GM21717 (cell line): ENCODE measurements at regions not wholly inside any gene's neighbourhood (a gene's known extent, or its start where the extent isn't known, plus 50 kb on each side); places are given as distances from the start of the nearest gene placed in this dataset.
"Not testable (repeated sequence)": the region's sequence is repeated elsewhere in the genome, so short reads cannot be mapped to it uniquely, and the experiment has no call there.

Experiments
- ATAC-seq: cut with Tn5 transposase; IDR thresholded peaks from one replicate; pipeline ENCODE4 v1.9.1; 2021; ENCODE audit warnings: mild to moderate bottlenecking, moderate library complexity; ENCODE audit not compliant: unreplicated experiment

DNA sequence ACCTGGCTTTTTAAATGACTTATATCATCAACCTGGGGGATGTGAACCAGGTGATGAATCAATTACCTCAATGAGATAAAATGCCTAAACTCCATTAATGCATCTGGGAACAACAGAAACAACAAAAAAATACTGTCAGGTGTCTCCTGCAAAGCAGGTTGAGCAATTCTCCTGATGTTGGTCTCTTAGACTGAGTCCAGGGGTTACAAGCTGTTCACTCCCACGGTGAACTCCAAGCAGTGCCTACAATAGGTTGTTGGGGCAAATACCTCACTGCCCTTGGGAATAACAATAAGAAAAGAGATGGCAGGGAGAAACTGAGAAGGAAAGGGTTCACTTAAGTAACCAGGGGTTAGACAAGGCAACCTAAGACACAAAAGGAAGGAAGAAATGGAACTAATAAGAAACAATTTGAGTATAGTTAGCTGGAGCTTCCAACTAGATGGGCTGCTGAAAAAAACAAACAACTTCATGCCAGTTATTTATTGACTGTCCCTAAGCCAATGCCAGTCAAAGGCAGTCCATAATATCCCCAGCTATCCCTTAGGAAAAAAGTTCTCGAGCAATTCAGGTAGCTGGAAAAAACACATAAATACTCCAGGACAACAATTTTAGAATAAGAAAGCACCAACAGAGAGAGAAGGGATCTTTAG, 97.6 kb upstream of the MAGI3 start:
- ATAC-seq, result no peak

DNA sequence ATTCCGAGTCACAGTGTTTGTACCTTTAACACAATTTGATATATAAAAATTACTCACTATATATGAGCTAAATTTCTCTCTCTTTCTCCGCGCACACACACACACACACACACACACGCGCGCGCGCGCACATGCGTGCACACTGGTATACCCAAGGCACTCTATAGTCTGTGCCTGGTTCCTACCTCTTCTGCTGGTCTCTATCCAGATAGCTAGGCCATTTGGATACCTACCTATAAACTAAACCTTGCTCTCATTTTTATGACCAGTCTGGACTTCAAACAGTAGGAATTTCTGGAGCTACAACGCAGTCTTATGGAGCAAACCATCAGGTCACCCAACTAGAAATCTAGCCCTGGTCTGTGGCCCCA, 97.1 kb upstream of the MAGI3 start:
- ATAC-seq, result no peak

DNA sequence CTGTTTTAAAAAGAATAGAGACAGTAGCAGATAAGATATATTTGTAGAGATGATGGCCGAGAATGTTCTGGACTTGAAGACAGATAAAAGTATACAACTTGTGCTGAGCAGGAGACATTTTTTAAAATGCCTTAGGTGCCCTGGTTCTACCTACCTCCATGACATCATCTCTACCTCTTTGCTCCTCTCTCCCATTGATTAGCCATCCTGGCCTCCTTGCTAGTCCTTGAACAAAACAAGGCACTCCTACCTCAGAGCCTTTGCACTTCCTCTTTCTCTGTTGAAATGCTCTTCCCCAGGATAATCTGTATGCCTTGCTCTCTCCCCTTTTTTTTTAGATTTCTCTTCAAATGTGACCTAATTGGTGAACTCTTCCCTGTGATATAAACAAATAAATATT, 92.6 kb upstream of the MAGI3 start:
- ATAC-seq, result no peak

DNA sequence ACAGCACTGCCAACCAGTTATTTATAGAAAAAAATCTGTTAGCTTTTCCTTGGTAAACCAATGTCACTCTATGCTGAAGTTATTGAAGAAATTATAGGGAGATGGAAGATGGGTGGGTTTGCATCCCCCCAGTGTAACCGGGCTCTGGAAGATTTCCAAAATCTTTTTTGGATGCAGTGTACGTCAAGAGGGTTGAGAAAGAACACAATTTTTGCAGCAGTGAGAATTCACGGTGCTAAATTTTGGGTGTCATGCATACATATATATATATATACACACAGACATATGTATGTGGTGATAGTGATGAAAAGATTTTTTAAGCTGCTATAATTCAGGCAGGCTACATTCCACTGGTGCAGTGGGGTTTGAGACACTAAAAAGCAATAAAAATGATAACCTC, 91.4 kb upstream of the MAGI3 start:
- ATAC-seq, result no peak

- no peak for ATAC-seq
Observed at GRCh38 chr1:113302636-113303035, 87.7 kb upstream of the MAGI3 start.

GRCh38 chr1:113303267-113303666, 87.0 kb upstream of the MAGI3 start:
- ATAC-seq, result no peak

GRCh38 chr1:113305029-113305428, 85.3 kb upstream of the MAGI3 start:
- not testable (repeated sequence) for ATAC-seq

- ATAC-seq, result no peak
Observed at GRCh38 chr1:113307771-113308445, 82.4 kb upstream of the MAGI3 start.

GRCh38 chr1:113312651-113313050, 77.7 kb upstream of the MAGI3 start:
- ATAC-seq, result not testable (repeated sequence)

GRCh38 chr1:113314600-113314999, 75.7 kb upstream of the MAGI3 start:
- no peak for ATAC-seq

DNA sequence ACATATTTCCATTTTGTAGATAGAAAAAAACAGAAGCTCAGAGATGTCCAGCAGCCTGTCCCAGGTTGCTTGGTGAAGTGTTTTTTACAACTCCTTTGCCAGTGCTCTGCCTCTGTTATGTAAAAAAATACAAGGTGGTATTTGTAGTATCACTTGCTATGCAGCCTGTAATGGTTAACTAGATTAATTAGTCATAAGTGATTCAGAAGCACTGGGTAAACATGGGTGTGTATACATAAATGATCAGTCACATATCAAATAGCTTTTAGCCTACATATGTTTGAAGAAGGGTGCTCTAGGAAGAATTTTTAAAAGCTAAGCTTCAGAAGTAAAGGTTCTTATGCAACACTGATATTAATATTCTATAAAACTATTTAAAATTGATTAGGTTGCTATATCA, 70.0 kb upstream of the MAGI3 start:
- no peak for ATAC-seq

DNA sequence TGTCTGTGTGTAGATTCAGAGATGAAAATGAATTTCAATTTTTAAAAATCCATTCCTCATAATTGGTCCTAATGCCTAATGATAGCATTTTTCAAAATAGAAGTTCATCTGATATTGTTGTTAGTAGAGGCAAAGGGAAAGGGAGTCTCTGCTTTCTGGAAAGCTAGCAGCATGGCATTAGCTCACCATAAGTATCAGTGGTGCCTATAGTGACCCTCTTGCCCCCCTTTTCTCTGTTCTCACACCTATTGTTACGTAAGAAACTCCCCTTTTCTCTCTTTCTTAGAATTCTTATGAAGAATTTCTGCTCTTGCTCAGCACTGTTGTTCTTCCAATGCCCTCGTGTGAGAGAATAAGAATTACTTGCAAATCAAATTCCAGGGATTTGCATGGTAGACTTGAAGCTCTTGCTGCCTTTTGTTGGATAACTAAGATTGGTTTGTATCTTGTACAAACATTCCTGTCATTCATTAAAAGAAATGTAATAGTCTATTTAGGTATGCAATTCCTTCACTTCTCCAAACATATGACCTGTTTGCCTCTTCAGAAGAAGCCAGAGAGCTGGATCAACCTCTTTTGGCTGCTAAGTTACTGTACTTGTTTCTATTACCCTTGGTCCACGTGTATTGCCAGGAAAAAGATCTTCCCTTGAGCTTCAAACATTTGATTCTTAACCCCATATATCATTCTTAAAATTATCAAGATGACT, 69.2 kb upstream of the MAGI3 start:
- no peak for ATAC-seq

- ATAC-seq, result no peak
Observed at GRCh38 chr1:113321771-113322387, 68.4 kb upstream of the MAGI3 start.

DNA sequence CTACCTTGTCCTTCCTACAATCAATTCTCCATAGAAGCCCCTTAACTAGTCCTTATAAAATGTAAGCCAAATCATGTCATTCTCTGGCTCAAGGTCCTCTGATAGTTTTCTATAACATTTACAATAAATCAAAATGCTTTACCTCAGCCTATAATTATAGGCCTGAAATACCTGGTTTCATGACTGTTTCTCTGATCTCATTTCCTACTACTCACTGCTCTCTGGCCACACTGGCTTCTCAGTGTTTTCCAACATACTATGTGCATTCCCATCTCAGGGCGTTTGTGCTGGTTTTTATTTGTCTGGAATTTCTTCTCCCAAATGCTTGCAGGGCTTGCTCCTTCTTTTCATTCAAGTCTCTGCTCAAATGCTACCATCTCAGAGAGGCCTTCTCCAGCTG, 67.9 kb upstream of the MAGI3 start:
- no peak for ATAC-seq

DNA sequence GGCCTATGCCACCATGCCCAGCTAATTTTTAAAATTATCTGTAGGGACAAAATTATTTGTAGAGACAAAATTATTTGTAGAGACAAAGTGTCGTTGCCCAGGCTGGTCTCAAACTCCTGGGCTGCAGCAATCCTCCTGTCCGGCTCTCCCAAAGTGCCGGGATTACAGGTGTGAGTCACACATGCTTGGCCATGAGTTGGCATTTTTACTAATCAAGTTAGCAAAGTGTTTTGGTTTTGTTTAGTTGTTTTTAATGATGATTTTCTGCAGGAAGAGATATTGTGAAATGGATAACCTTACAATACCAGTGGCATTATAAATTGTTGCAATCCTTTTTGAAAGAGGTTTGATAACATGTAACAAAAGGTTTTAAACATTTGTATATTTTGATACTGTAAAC, 65.3 kb upstream of the MAGI3 start:
- ATAC-seq, result no peak

- no peak for ATAC-seq
Observed at GRCh38 chr1:113326976-113327375, 63.3 kb upstream of the MAGI3 start.

DNA sequence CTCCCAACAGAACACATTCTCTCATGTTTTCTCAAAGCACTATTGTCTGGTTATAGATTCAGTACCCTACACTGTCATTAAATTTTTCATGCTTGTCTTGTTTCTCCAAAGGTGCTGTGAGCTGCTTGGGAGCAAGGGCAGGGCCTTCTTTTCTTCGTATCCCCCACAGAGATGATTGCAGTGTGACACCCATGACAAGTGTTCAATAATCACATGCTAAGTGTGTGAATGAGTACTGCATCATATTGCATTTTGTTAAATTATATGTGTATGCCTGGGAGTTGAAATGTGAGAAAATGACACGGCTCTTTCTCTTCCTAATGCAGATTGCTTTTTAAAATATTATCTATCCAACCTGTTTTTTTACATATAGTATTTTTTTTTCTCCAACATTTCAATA, 57.3 kb upstream of the MAGI3 start:
- no peak for ATAC-seq

DNA sequence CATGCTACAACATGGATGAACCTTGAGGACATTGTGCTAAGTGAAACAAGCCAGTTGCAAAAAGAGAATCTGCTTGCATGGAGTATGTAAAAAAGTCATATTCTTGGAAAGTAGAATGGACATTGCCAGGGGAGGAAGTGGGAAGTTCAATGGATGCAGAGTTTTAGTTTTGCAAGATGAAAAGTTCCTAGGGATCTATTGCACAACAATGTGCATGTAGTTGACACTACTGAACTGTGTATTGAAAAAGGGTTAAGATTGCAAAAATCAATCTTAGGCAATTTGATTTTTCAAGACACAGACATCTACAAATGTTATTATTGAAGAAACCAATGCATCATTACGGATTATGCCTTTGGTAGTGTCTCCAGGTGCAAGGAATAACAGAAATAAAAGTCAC, 50.3 kb upstream of the MAGI3 start:
- ATAC-seq, result no peak
